ENCODE measurements at regions not wholly inside any gene's neighbourhood (a gene's known extent, or its start where the extent isn't known, plus 50 kb on each side); places are given as distances from the start of the nearest gene placed in this dataset.

- DNase-seq (ENCODE audit: low spot score): no peak
Observed at GRCh38 chr13:34567597-34567996, 374.5 kb upstream of the NBEA start.

GRCh38 chr13:34570698-34571353 is 371.2 kb upstream of the NBEA start:
- DNase-seq (ENCODE audit: low spot score): no peak

- no peak for DNase-seq (ENCODE audit: low spot score)
Observed at GRCh38 chr13:34571716-34572115, 370.4 kb upstream of the NBEA start.

GRCh38 chr13:34577051-34577450 is 365.0 kb upstream of the NBEA start:
- no peak for DNase-seq (ENCODE audit: low spot score)

GRCh38 chr13:34578471-34578870 is 363.6 kb upstream of the NBEA start:
- no peak for DNase-seq (ENCODE audit: low spot score)

- no peak for DNase-seq (ENCODE audit: low spot score)
Observed at GRCh38 chr13:34578917-34579316, 363.2 kb upstream of the NBEA start.

- DNase-seq (ENCODE audit: low spot score): no peak
Observed at GRCh38 chr13:34583181-34583580, 358.9 kb upstream of the NBEA start.

- no peak for DNase-seq (ENCODE audit: low spot score)
Observed at GRCh38 chr13:34587576-34587975, 354.5 kb upstream of the NBEA start.

GRCh38 chr13:34588362-34588761 is 353.7 kb upstream of the NBEA start:
- no peak for DNase-seq (ENCODE audit: low spot score)

- no peak for DNase-seq (ENCODE audit: low spot score)
Observed at GRCh38 chr13:34589581-34589980, 352.5 kb upstream of the NBEA start.

- DNase-seq (ENCODE audit: low spot score): no peak
Observed at GRCh38 chr13:34591129-34591528, 350.9 kb upstream of the NBEA start.

GRCh38 chr13:34591900-34592529 is 350.1 kb upstream of the NBEA start:
- DNase-seq (ENCODE audit: low spot score): no peak

- DNase-seq (ENCODE audit: low spot score): no peak
Observed at GRCh38 chr13:34593658-34594057, 348.4 kb upstream of the NBEA start.

GRCh38 chr13:34594507-34594906 is 347.6 kb upstream of the NBEA start:
- no peak for DNase-seq (ENCODE audit: low spot score)

- DNase-seq (ENCODE audit: low spot score): no peak
Observed at GRCh38 chr13:34608331-34608730, 333.7 kb upstream of the NBEA start.

GRCh38 chr13:34611671-34612070 is 330.4 kb upstream of the NBEA start:
- DNase-seq (ENCODE audit: low spot score): no peak

GRCh38 chr13:34617473-34618083 is 324.5 kb upstream of the NBEA start:
- no peak for DNase-seq (ENCODE audit: low spot score)

GRCh38 chr13:34618654-34619053 is 323.4 kb upstream of the NBEA start:
- no peak for DNase-seq (ENCODE audit: low spot score)

- DNase-seq (ENCODE audit: low spot score): no peak
Observed at GRCh38 chr13:34619326-34619725, 322.7 kb upstream of the NBEA start.

- DNase-seq (ENCODE audit: low spot score): no peak
Observed at GRCh38 chr13:34620074-34620850, 321.8 kb upstream of the NBEA start.

- no peak for DNase-seq (ENCODE audit: low spot score)
Observed at GRCh38 chr13:34620862-34621261, 321.2 kb upstream of the NBEA start.

GRCh38 chr13:34623331-34623730 is 318.7 kb upstream of the NBEA start:
- DNase-seq (ENCODE audit: low spot score): no peak
